MM.1S (cell line): ENCODE measurements at regions not wholly inside any gene's neighbourhood (a gene's known extent, or its start where the extent isn't known, plus 50 kb on each side); places are given as distances from the start of the nearest gene placed in this dataset.

Source experiments
- DNase-seq: peaks from one replicate; pipeline ENCODE4 v3.0.0-alpha.2; 2015
- H2AFZ ChIP-seq: fragments of 300-600 bp; sonication (generic); 2 replicates; pipeline ENCODE4 v1.6.0; 2016; ENCODE audit warnings: antibody characterized with exemption, low read length
- H3F3A ChIP-seq: fragments of 300-600 bp; sonication (generic); 2 replicates; pipeline ENCODE4 v1.6.1; 2016; ENCODE audit warnings: mild to moderate bottlenecking, antibody characterized with exemption, low read length, moderate library complexity, mixed read lengths; ENCODE audit not compliant: insufficient read depth
- H3K27ac ChIP-seq: fragments of 300-600 bp; sonication (generic); 2 replicates; pipeline ENCODE4 v1.5.1; 2016; ENCODE audit warnings: mild to moderate bottlenecking, low read length
- H3K27me3 ChIP-seq: fragments of 300-600 bp; sonication (generic); replicated peaks from 2 replicates; pipeline ENCODE4 v1.6.0; 2016; ENCODE audit warnings: low read length; ENCODE audit not compliant: insufficient read depth
- H3K36me3 ChIP-seq: fragments of 300-600 bp; sonication (generic); replicated peaks from 2 replicates; pipeline ENCODE4 v1.6.1; 2016; ENCODE audit warnings: mild to moderate bottlenecking, low read length, mixed read lengths; ENCODE audit not compliant: insufficient read depth
- H3K4me1 ChIP-seq: fragments of 300-600 bp; sonication (generic); 2 replicates; pipeline ENCODE4 v1.6.1; 2016; ENCODE audit warnings: low read length, mixed read lengths
- H3K4me2 ChIP-seq: fragments of 300-600 bp; sonication (generic); 2 replicates; pipeline ENCODE4 v1.6.0; 2016; ENCODE audit warnings: low read depth, low read length
- H3K4me3 ChIP-seq: fragments of 300-600 bp; sonication (generic); 2 replicates; pipeline ENCODE4 v1.5.1; 2016; ENCODE audit warnings: low read length, mixed read lengths
- H3K79me2 ChIP-seq: fragments of 300-600 bp; sonication (generic); 2 replicates; pipeline ENCODE4 v1.6.1; 2016; ENCODE audit warnings: mixed run types, low read length, mixed read lengths
- H3K9ac ChIP-seq: fragments of 300-600 bp; sonication (generic); 2 replicates; pipeline ENCODE4 v1.6.1; 2016; ENCODE audit warnings: low read length, mixed read lengths
- H3K9me2 ChIP-seq: fragments of 300-600 bp; sonication (generic); replicated peaks from 2 replicates; pipeline ENCODE4 v1.6.1; 2016; ENCODE audit warnings: mild to moderate bottlenecking, low read length, mixed read lengths; ENCODE audit not compliant: insufficient read depth
- H3K9me3 ChIP-seq: fragments of 300-600 bp; sonication (generic); replicated peaks from 2 replicates; pipeline ENCODE4 v1.6.1; 2016; ENCODE audit warnings: mild to moderate bottlenecking, low read length, mixed read lengths; ENCODE audit not compliant: insufficient read depth
- H4K20me1 ChIP-seq: fragments of 300-600 bp; sonication (generic); 2 replicates; pipeline ENCODE4 v1.6.1; 2016; ENCODE audit warnings: mild to moderate bottlenecking, low read length, moderate library complexity, mixed read lengths; ENCODE audit not compliant: insufficient read depth
- CTCF ChIP-seq: fragments of 300-600 bp; sonication (generic); IDR thresholded peaks from 2 replicates; pipeline ENCODE4 v1.5.1; 2016; ENCODE audit warnings: antibody characterized with exemption, low read length, mixed read lengths
- EZH2 ChIP-seq: fragments of 300-600 bp; sonication (generic); optimal IDR thresholded peaks from 2 replicates; pipeline ENCODE3; 2017; ENCODE audit warnings: low read depth, mild to moderate bottlenecking, antibody characterized with exemption, low read length, mixed read lengths
- EZH2phosphoT487 ChIP-seq: fragments of 300-600 bp; sonication (generic); IDR thresholded peaks from 2 replicates; pipeline ENCODE4 v1.6.1; 2018; ENCODE audit warnings: antibody characterized with exemption, low read length

DNA sequence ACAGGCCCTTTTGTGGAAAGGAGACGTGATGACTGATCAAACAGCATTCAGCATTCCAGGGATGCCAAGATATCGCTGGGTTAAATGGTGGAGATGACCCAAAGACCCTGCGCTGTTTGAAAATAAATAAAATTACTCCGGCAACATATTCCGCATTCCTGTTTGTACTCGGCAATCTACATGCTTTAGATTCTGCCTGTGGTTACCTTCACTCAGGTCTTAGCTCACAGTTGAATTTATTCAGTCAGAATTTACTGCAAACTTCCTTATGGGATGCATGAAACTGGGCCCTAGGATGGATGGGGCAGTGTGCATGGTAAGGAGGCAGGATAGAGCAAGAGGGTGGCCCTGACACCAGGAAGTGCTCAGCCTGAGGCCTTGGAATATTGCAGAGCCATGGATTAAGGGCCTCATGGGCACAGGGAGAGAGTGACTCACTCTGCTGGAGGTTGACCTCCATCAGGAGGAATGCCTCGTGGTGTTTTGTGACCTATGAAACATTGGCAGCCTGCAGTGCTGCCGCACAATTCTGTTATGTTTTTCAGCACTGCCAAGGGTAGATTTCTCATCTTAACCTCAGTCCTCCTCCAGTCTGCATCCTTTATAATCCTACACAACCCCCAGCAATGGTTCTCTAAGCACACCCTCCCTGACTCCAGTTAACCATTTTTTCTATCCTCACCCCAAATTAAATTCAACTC is 321.4 kb downstream of the IRS1 start:
- Histone ChIP-seq H3K4me2 (no peak overlapping the region), H3K27ac (no peak overlapping the region), H3K79me2 (no peaks in the 10 kb centered on the region), H3K9me3 (no peaks in the 10 kb centered on the region), H4K20me1 (no peaks in the 10 kb centered on the region), H2AFZ (no peak overlapping the region), H3K36me3 (no peaks in the 10 kb centered on the region), H3F3A (no peaks in the 10 kb centered on the region), H3K9ac (no peak overlapping the region), H3K4me3 (no peak overlapping the region), H3K4me1 (no peaks in the 10 kb centered on the region), H3K9me2 (no peaks in the 10 kb centered on the region), H3K27me3 (no peaks in the 10 kb centered on the region)
- DNase-seq = no peak
- TF ChIP-seq CTCF = no peak
- TF ChIP-seq EZH2phosphoT487 = no peak
- TF ChIP-seq EZH2 = no peak

DNA sequence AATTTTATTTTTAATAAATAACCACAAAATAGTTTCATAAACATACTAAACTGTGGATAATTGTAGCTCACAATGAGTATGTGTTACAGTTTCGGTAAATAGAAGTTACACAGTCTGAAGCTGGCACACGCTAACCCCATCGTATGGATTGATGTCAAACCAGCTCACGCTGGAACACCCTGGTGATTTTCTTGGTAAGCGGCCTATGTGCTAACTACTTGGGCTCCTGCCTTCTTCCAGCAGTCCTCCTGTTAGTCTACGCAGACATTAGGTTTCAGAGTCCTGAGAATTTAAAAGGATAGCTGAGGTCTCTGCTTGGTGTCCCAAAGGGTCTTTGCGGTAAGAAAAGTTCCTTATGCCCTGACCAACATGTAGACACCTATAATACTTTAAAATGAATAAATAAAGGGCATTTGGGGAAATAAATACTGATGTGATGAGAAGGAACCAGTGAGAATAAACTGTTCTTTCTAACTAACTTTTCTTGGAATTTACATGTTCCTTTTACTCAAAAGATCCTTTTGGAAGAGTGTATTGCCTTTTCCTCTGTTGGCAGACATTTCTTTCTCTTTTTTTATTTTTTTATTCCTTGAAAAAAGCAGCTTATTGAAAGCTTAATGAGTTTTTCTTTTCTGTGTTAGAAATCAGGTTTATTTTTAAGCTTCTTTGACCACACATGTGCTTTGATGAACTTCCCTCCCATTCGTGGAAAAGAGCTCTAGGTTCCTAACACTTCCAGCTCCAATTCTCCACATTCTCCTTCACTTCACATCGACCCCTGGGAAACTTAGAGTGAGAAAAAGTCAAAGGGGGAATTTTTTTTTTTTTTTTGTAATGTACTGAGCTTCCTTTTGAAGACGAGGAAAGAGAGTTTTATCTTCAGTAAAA is 322.2 kb downstream of the IRS1 start:
- Histone ChIP-seq H3K4me1 (no peaks in the 10 kb centered on the region), H3K79me2 (no peaks in the 10 kb centered on the region), H4K20me1 (no peaks in the 10 kb centered on the region), H3K36me3 (no peaks in the 10 kb centered on the region), H3K4me2 (no peak overlapping the region), H3K9me3 (no peaks in the 10 kb centered on the region), H3K9me2 (no peaks in the 10 kb centered on the region), H3K9ac (no peak overlapping the region), H3K27me3 (no peaks in the 10 kb centered on the region), H2AFZ (no peak overlapping the region), H3F3A (no peaks in the 10 kb centered on the region), H3K27ac (no peak overlapping the region), H3K4me3 (no peak overlapping the region)
- TF ChIP-seq EZH2 (no peak), CTCF (no peak), EZH2phosphoT487 (no peak)
- DNase-seq = no peak

GRCh38 chr2:226475650-226476049 is 324.0 kb downstream of the IRS1 start:
- Histone ChIP-seq H3K79me2 (no peaks in the 10 kb centered on the region), H3K27ac (no peak overlapping the region), H3F3A (no peaks in the 10 kb centered on the region), H3K27me3 (no peaks in the 10 kb centered on the region), H3K4me1 (no peaks in the 10 kb centered on the region), H3K36me3 (no peaks in the 10 kb centered on the region), H3K9ac (no peak overlapping the region), H2AFZ (no peak overlapping the region), H4K20me1 (no peaks in the 10 kb centered on the region), H3K9me3 (no peaks in the 10 kb centered on the region), H3K4me2 (no peak overlapping the region), H3K9me2 (no peaks in the 10 kb centered on the region), H3K4me3 (no peak overlapping the region)
- DNase-seq = no peak
- TF ChIP-seq EZH2 (no peak), CTCF (no peak), EZH2phosphoT487 (no peak)
